Astrocyte (in vitro differentiated cells and primary cell): ENCODE measurements at regions not wholly inside any gene's neighbourhood (a gene's known extent, or its start where the extent isn't known, plus 50 kb on each side); places are given as distances from the start of the nearest gene placed in this dataset.

Experiments
- CTCF ChIP-seq: IDR thresholded peaks from 2 replicates; pipeline ENCODE4 v1.5.1; 2011; ENCODE audit warnings: low read depth, mild to moderate bottlenecking, inconsistent platforms, low read length, moderate library complexity; ENCODE audit not compliant: insufficient read depth
- EZH2 ChIP-seq: IDR thresholded peaks from 2 replicates; pipeline ENCODE4 v1.6.1; 2012; ENCODE audit warnings: mild to moderate bottlenecking, low read length, inconsistent platforms; ENCODE audit not compliant: insufficient read depth

- TF ChIP-seq CTCF: peak; percentile 64
- no peak for TF ChIP-seq EZH2
Measured at GRCh38 chr1:224851210-224851847, 78.1 kb upstream of the DNAH14 start.
